T-helper 2 cell treated with Interferon-gamma antibody and Interleukin-4, amounts not matched to agents 5 μg/mL and 100 μg/mL, for 36 hours (primary cell): ENCODE measurements at regions not wholly inside any gene's neighbourhood (a gene's known extent, or its start where the extent isn't known, plus 50 kb on each side); places are given as distances from the start of the nearest gene placed in this dataset.

Source experiments
- DNase-seq: peaks from one replicate; pipeline ENCODE4 v3.0.0; 2021; ENCODE audit warnings: low spot score
- H3K27ac Mint-ChIP-seq: one replicate; pipeline ENCODE4 v1.8.0; 2021; ENCODE audit warnings: mild to moderate bottlenecking, mixed read lengths
- H3K27me3 Mint-ChIP-seq: one replicate; pipeline ENCODE4 v1.8.0; 2021; ENCODE audit warnings: low read depth, mixed read lengths
- H3K36me3 Mint-ChIP-seq: one replicate; pipeline ENCODE4 v1.8.0; 2021; ENCODE audit warnings: low read depth, mixed read lengths
- H3K4me1 Mint-ChIP-seq: one replicate; pipeline ENCODE4 v1.8.0; 2021; ENCODE audit warnings: low read depth, mixed read lengths
- H3K4me3 Mint-ChIP-seq: one replicate; pipeline ENCODE4 v1.8.0; 2022; ENCODE audit warnings: mild to moderate bottlenecking, moderate library complexity, mixed read lengths
- H3K9me3 Mint-ChIP-seq: one replicate; pipeline ENCODE4 v1.8.0; 2021; ENCODE audit warnings: mixed read lengths

- Mint-ChIP-seq H3K27me3 (no peaks in the 10 kb centered on the region), H3K27ac (no peak overlapping the region), H3K4me1 (no peaks in the 10 kb centered on the region), H3K9me3 (no peaks in the 10 kb centered on the region), H3K36me3 (no peaks in the 10 kb centered on the region), H3K4me3 (no peak overlapping the region)
- DNase-seq: no peak
These were observed 477.3 kb upstream of the CELF2 start for GRCh38 chr10:10540398-10540797.

GRCh38 chr10:10542477-10542876 lies 475.2 kb upstream of the CELF2 start:
- no peak for DNase-seq
- Mint-ChIP-seq H3K9me3 (no peaks in the 10 kb centered on the region), H3K4me1 (no peaks in the 10 kb centered on the region), H3K27me3 (no peaks in the 10 kb centered on the region), H3K27ac (no peak overlapping the region), H3K4me3 (no peak overlapping the region), H3K36me3 (no peaks in the 10 kb centered on the region)

GRCh38 chr10:10544890-10545289 lies 472.8 kb upstream of the CELF2 start:
- Mint-ChIP-seq H3K27ac (no peak overlapping the region), H3K27me3 (no peaks in the 10 kb centered on the region), H3K4me1 (no peaks in the 10 kb centered on the region), H3K4me3 (no peak overlapping the region), H3K36me3 (no peaks in the 10 kb centered on the region), H3K9me3 (no peaks in the 10 kb centered on the region)
- DNase-seq: no peak

GRCh38 chr10:10545771-10546170 lies 471.9 kb upstream of the CELF2 start:
- H3K4me1 Mint-ChIP-seq: no peaks in the 10 kb centered on the region
- H3K9me3 Mint-ChIP-seq: no peaks in the 10 kb centered on the region
- no peaks in the 10 kb centered on the region for H3K27me3 Mint-ChIP-seq
- H3K27ac Mint-ChIP-seq: no peak overlapping the region
- H3K36me3 Mint-ChIP-seq: no peaks in the 10 kb centered on the region
- H3K4me3 Mint-ChIP-seq: no peak overlapping the region
- DNase-seq: no peak

- no peak overlapping the region for H3K4me3 Mint-ChIP-seq
- no peak overlapping the region for H3K27ac Mint-ChIP-seq
- no peaks in the 10 kb centered on the region for H3K27me3 Mint-ChIP-seq
- no peaks in the 10 kb centered on the region for H3K4me1 Mint-ChIP-seq
- no peaks in the 10 kb centered on the region for H3K36me3 Mint-ChIP-seq
- no peak for DNase-seq
- no peaks in the 10 kb centered on the region for H3K9me3 Mint-ChIP-seq
These were observed 465.9 kb upstream of the CELF2 start for GRCh38 chr10:10551596-10552301.

GRCh38 chr10:10552948-10553347 lies 464.7 kb upstream of the CELF2 start:
- no peak for DNase-seq
- H3K9me3 Mint-ChIP-seq: no peaks in the 10 kb centered on the region
- no peak overlapping the region for H3K27ac Mint-ChIP-seq
- no peaks in the 10 kb centered on the region for H3K36me3 Mint-ChIP-seq
- no peaks in the 10 kb centered on the region for H3K27me3 Mint-ChIP-seq
- no peak overlapping the region for H3K4me3 Mint-ChIP-seq
- no peaks in the 10 kb centered on the region for H3K4me1 Mint-ChIP-seq

- no peaks in the 10 kb centered on the region for H3K9me3 Mint-ChIP-seq
These were observed 453.4 kb upstream of the CELF2 start for GRCh38 chr10:10564081-10564794.

GRCh38 chr10:10576937-10577336 lies 440.7 kb upstream of the CELF2 start:
- H3K27ac Mint-ChIP-seq: no peak overlapping the region
- no peak for DNase-seq
- H3K4me1 Mint-ChIP-seq: no peaks in the 10 kb centered on the region
- H3K27me3 Mint-ChIP-seq: no peaks in the 10 kb centered on the region
- H3K4me3 Mint-ChIP-seq: no peak overlapping the region
- H3K9me3 Mint-ChIP-seq: no peaks in the 10 kb centered on the region
- no peaks in the 10 kb centered on the region for H3K36me3 Mint-ChIP-seq

More at GRCh38 chr10:10564081-10564794, 453.4 kb upstream of the CELF2 start:
- H3K4me3 Mint-ChIP-seq: no peak overlapping the region
- no peaks in the 10 kb centered on the region for H3K4me1 Mint-ChIP-seq
- H3K27me3 Mint-ChIP-seq: no peaks in the 10 kb centered on the region
- H3K36me3 Mint-ChIP-seq: no peaks in the 10 kb centered on the region
- DNase-seq: no peak
- no peak overlapping the region for H3K27ac Mint-ChIP-seq

GRCh38 chr10:10579709-10580108 lies 438.0 kb upstream of the CELF2 start:
- Mint-ChIP-seq H3K27ac (no peak overlapping the region), H3K4me3 (no peak overlapping the region), H3K36me3 (no peaks in the 10 kb centered on the region), H3K9me3 (no peaks in the 10 kb centered on the region), H3K4me1 (no peaks in the 10 kb centered on the region), H3K27me3 (peaks cover 2% of the 10 kb centered on the region)
- no peak for DNase-seq

GRCh38 chr10:10584161-10584560 lies 433.5 kb upstream of the CELF2 start:
- Mint-ChIP-seq H3K36me3 (no peaks in the 10 kb centered on the region), H3K4me1 (no peaks in the 10 kb centered on the region), H3K4me3 (no peak overlapping the region), H3K27me3 (peaks cover 4% of the 10 kb centered on the region), H3K27ac (no peak overlapping the region), H3K9me3 (no peaks in the 10 kb centered on the region)
- no peak for DNase-seq

GRCh38 chr10:10587744-10588393 lies 429.8 kb upstream of the CELF2 start:
- Mint-ChIP-seq H3K9me3 (no peaks in the 10 kb centered on the region), H3K27ac (no peak overlapping the region), H3K4me3 (no peak overlapping the region), H3K36me3 (no peaks in the 10 kb centered on the region), H3K4me1 (no peaks in the 10 kb centered on the region), H3K27me3 (peaks cover 10% of the 10 kb centered on the region)
- DNase-seq: no peak

GRCh38 chr10:10589540-10590303 lies 427.9 kb upstream of the CELF2 start:
- Mint-ChIP-seq H3K27me3 (peaks cover 7% of the 10 kb centered on the region), H3K27ac (no peak overlapping the region), H3K4me3 (no peak overlapping the region), H3K9me3 (no peaks in the 10 kb centered on the region), H3K4me1 (no peaks in the 10 kb centered on the region), H3K36me3 (no peaks in the 10 kb centered on the region)
- no peak for DNase-seq

GRCh38 chr10:10591715-10592341 lies 425.8 kb upstream of the CELF2 start:
- H3K27me3 Mint-ChIP-seq: peaks cover 5% of the 10 kb centered on the region
- no peak overlapping the region for H3K27ac Mint-ChIP-seq
- H3K36me3 Mint-ChIP-seq: no peaks in the 10 kb centered on the region
- no peaks in the 10 kb centered on the region for H3K4me1 Mint-ChIP-seq
- H3K4me3 Mint-ChIP-seq: no peak overlapping the region
- H3K9me3 Mint-ChIP-seq: no peaks in the 10 kb centered on the region
- no peak for DNase-seq
